H9 (cell line): ENCODE measurements at regions not wholly inside any gene's neighbourhood (a gene's known extent, or its start where the extent isn't known, plus 50 kb on each side); places are given as distances from the start of the nearest gene placed in this dataset.

Experiments used
- DNase-seq: peaks from one replicate; pipeline ENCODE4 v3.0.0-alpha.2; 2017
- H2AFZ ChIP-seq: one replicate; pipeline ENCODE4 v1.6.1; 2013; ENCODE audit warnings: mild to moderate bottlenecking, low read length, control low read depth, moderate library complexity
- H2AK5ac ChIP-seq: 2 replicates; pipeline ENCODE4 v1.6.1; 2013; ENCODE audit warnings: low read length, control low read depth, mixed read lengths; ENCODE audit not compliant: insufficient read length
- H2BK120ac ChIP-seq: one replicate; pipeline ENCODE4 v1.6.1; 2013; ENCODE audit warnings: low read depth, mild to moderate bottlenecking, low read length, control low read depth, inconsistent platforms; ENCODE audit not compliant: poor library complexity, severe bottlenecking
- H2BK12ac ChIP-seq: 2 replicates; pipeline ENCODE4 v1.6.1; 2013; ENCODE audit warnings: low read length, control low read depth, mixed read lengths, low read depth; ENCODE audit not compliant: insufficient read length
- H2BK15ac ChIP-seq: 2 replicates; pipeline ENCODE4 v1.6.1; 2013; ENCODE audit warnings: low read depth, low read length, control low read depth
- H2BK20ac ChIP-seq: one replicate; pipeline ENCODE4 v1.6.1; 2013; ENCODE audit warnings: low read depth, mild to moderate bottlenecking, low read length, control low read depth, inconsistent platforms; ENCODE audit not compliant: poor library complexity, severe bottlenecking
- H2BK5ac ChIP-seq: 2 replicates; pipeline ENCODE4 v1.6.1; 2013; ENCODE audit warnings: low read length, control low read depth, mixed read lengths; ENCODE audit not compliant: insufficient read length
- H3K14ac ChIP-seq: 2 replicates; pipeline ENCODE4 v1.6.1; 2013; ENCODE audit warnings: low read length, control low read depth; ENCODE audit not compliant: insufficient read depth
- H3K18ac ChIP-seq: 2 replicates; pipeline ENCODE4 v1.6.1; 2013; ENCODE audit warnings: low read depth, mild to moderate bottlenecking, mixed read lengths, low read length, control low read depth; ENCODE audit not compliant: insufficient read length
- H3K23ac ChIP-seq: 2 replicates; pipeline ENCODE4 v1.6.1; 2013; ENCODE audit warnings: low read length, control low read depth, mixed read lengths, low read depth; ENCODE audit not compliant: insufficient read length
- H3K23me2 ChIP-seq: 2 replicates; pipeline ENCODE4 v1.6.1; 2013; ENCODE audit warnings: low read depth, mild to moderate bottlenecking, mixed read lengths, low read length, control low read depth; ENCODE audit not compliant: insufficient read length, poor library complexity, severe bottlenecking
- H3K27ac ChIP-seq: 2 replicates; pipeline ENCODE4 v1.5.1; 2013; ENCODE audit warnings: low read length, control low read depth, mixed read lengths, low read depth; ENCODE audit not compliant: insufficient read length
- H3K27me3 ChIP-seq: 2 replicates; pipeline ENCODE4 v1.6.1; 2013; ENCODE audit warnings: low read length, control low read depth, inconsistent platforms; ENCODE audit not compliant: insufficient read depth
- H3K4ac ChIP-seq: 2 replicates; pipeline ENCODE4 v1.6.1; 2013; ENCODE audit warnings: low read depth, mild to moderate bottlenecking, control low read depth, inconsistent platforms, low read length, moderate library complexity
- H3K4me1 ChIP-seq: 2 replicates; pipeline ENCODE4 v1.6.1; 2013; ENCODE audit warnings: low read length, control low read depth, inconsistent platforms; ENCODE audit not compliant: insufficient read depth
- H3K4me2 ChIP-seq: 2 replicates; pipeline ENCODE4 v1.6.1; 2013; ENCODE audit warnings: low read length, control low read depth, mixed read lengths; ENCODE audit not compliant: insufficient read length, insufficient read depth
- H3K56ac ChIP-seq: 2 replicates; pipeline ENCODE4 v1.6.1; 2013; ENCODE audit warnings: low read depth, mild to moderate bottlenecking, mixed read lengths, low read length, control low read depth; ENCODE audit not compliant: insufficient read length
- H3K79me1 ChIP-seq: 2 replicates; pipeline ENCODE4 v1.6.1; 2013; ENCODE audit warnings: low read depth, mild to moderate bottlenecking, moderate library complexity, low read length, control low read depth, inconsistent platforms; ENCODE audit not compliant: insufficient read depth, poor library complexity, severe bottlenecking
- H3K79me2 ChIP-seq: 2 replicates; pipeline ENCODE4 v1.6.1; 2013; ENCODE audit warnings: low read length, control low read depth, inconsistent platforms; ENCODE audit not compliant: insufficient read depth
- H3K9ac ChIP-seq: 2 replicates; pipeline ENCODE4 v1.6.1; 2013; ENCODE audit warnings: low read length, control low read depth, mixed read lengths; ENCODE audit not compliant: insufficient read length; ENCODE audit errors: extremely low read depth
- H3K9me3 ChIP-seq: one replicate; pipeline ENCODE4 v1.6.1; 2013; ENCODE audit warnings: low read depth, low read length, inconsistent platforms; ENCODE audit not compliant: control insufficient read depth
- H3T11ph ChIP-seq: one replicate; pipeline ENCODE4 v1.6.1; 2013; ENCODE audit warnings: mild to moderate bottlenecking, low read length, control low read depth, inconsistent platforms
- H4K20me1 ChIP-seq: one replicate; pipeline ENCODE4 v1.6.1; 2013; ENCODE audit not compliant: control insufficient read depth, insufficient read length, insufficient read depth
- H4K5ac ChIP-seq: 2 replicates; pipeline ENCODE4 v1.6.1; 2013; ENCODE audit warnings: low read depth, mild to moderate bottlenecking, mixed read lengths, low read length, control low read depth; ENCODE audit not compliant: insufficient read length
- H4K8ac ChIP-seq: replicated peaks from 2 replicates; pipeline ENCODE4 v1.6.1; 2013; ENCODE audit warnings: low read length, control low read depth, mixed read lengths, low read depth; ENCODE audit not compliant: insufficient read length
- H4K91ac ChIP-seq: 2 replicates; pipeline ENCODE4 v1.6.1; 2013; ENCODE audit warnings: low read depth, mild to moderate bottlenecking, moderate library complexity, mixed read lengths, low read length, control low read depth; ENCODE audit not compliant: insufficient read length
- H3K27ac Mint-ChIP-seq, 3 experiments: 2 replicates in 2 of 3; 3 replicates in 1 of 3; pipeline ENCODE4 v1.8.0; 2020 to 2021; ENCODE audit warnings: mixed read lengths in 3 of 3, mild to moderate bottlenecking in 1 of 3, moderate library complexity in 1 of 3
- H3K27me3 Mint-ChIP-seq: 2 replicates; pipeline ENCODE4 v1.8.0; 2021; ENCODE audit warnings: low read depth, mild to moderate bottlenecking, moderate library complexity, mixed read lengths
- H3K36me3 Mint-ChIP-seq, 3 experiments: 2 replicates in 2 of 3; 3 replicates in 1 of 3; pipeline ENCODE4 v1.8.0; 2020 to 2021; ENCODE audit warnings: low read depth in 3 of 3, mixed read lengths in 3 of 3; ENCODE audit not compliant: insufficient read depth in 1 of 3
- H3K4me1 Mint-ChIP-seq, 2 experiments: 2 replicates each; pipeline ENCODE4 v1.8.0; 2020; ENCODE audit warnings: mixed read lengths in 2 of 2
- H3K4me3 Mint-ChIP-seq, 2 experiments: 2 replicates in 1 of 2; 3 replicates in 1 of 2; pipeline ENCODE4 v1.8.0; 2020 to 2021; ENCODE audit warnings: mild to moderate bottlenecking in 2 of 2, mixed read lengths in 2 of 2, moderate library complexity in 1 of 2
- H3K9me3 Mint-ChIP-seq, 2 experiments: 2 replicates in 1 of 2; 3 replicates in 1 of 2; pipeline ENCODE4 v1.8.0; 2020; ENCODE audit warnings: mild to moderate bottlenecking in 2 of 2, mixed read lengths in 2 of 2, moderate library complexity in 1 of 2
- WGBS: extraction: QIAGEN DNeasy Blood & Tissue Kit; methylation state at CpG from one replicate; pipeline ENCODE4 v1.1.7; 2013; ENCODE audit warnings: missing lambda C conversion rate, low lambda C conversion rate, mixed read lengths; ENCODE audit not compliant: insufficient read length; ENCODE audit errors: extremely low coverage; 5-methylcytosine and 5-hydroxymethylcytosine counted together
- TF ChIP-seq, protein P1 (sequence below): fragments of 200-600 bp; sonication (generic); conservative IDR thresholded peaks from 3 replicates; pipeline ENCODE4 v1.8.0; 2021; ENCODE audit warnings: antibody characterized with exemption, mild to moderate bottlenecking

- Mint-ChIP-seq H3K27me3 (no peaks in the 10 kb centered on the region), H3K27ac (no peak overlapping the region), H3K4me1 (no peaks in the 10 kb centered on the region), H3K4me3 (no peak overlapping the region), H3K36me3 (no peaks in the 10 kb centered on the region), H3K9me3 (no peaks in the 10 kb centered on the region)
- no peaks in the 10 kb centered on the region for H3K27me3 ChIP-seq
- H3K23me2 ChIP-seq = no peaks in the 10 kb centered on the region
- no peak for DNase-seq
- no peak overlapping the region for H2BK12ac ChIP-seq
- H3K4ac ChIP-seq = no peak overlapping the region
- H4K5ac ChIP-seq = no peak overlapping the region
- TF ChIP-seq, protein P1, sequence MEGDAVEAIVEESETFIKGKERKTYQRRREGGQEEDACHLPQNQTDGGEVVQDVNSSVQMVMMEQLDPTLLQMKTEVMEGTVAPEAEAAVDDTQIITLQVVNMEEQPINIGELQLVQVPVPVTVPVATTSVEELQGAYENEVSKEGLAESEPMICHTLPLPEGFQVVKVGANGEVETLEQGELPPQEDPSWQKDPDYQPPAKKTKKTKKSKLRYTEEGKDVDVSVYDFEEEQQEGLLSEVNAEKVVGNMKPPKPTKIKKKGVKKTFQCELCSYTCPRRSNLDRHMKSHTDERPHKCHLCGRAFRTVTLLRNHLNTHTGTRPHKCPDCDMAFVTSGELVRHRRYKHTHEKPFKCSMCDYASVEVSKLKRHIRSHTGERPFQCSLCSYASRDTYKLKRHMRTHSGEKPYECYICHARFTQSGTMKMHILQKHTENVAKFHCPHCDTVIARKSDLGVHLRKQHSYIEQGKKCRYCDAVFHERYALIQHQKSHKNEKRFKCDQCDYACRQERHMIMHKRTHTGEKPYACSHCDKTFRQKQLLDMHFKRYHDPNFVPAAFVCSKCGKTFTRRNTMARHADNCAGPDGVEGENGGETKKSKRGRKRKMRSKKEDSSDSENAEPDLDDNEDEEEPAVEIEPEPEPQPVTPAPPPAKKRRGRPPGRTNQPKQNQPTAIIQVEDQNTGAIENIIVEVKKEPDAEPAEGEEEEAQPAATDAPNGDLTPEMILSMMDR = no peak
- no peaks in the 10 kb centered on the region for H3K79me1 ChIP-seq
- no peak overlapping the region for H3T11ph ChIP-seq
- H3K56ac ChIP-seq = no peak overlapping the region
- H2AFZ ChIP-seq = no peak overlapping the region
- no peak overlapping the region for H2BK5ac ChIP-seq
- no peaks in the 10 kb centered on the region for H3K9me3 ChIP-seq
- H4K91ac ChIP-seq = no peak overlapping the region
- H2BK120ac ChIP-seq = no peak overlapping the region
- H3K79me2 ChIP-seq = no peaks in the 10 kb centered on the region
- H2BK15ac ChIP-seq = no peak overlapping the region
- no peak overlapping the region for H2AK5ac ChIP-seq
- no peak overlapping the region for H3K9ac ChIP-seq
- no peak overlapping the region for H3K27ac ChIP-seq
- no peak overlapping the region for H2BK20ac ChIP-seq
- no peak overlapping the region for H3K14ac ChIP-seq
- no peak overlapping the region for H3K23ac ChIP-seq
- no peak overlapping the region for H4K8ac ChIP-seq
- WGBS = no CpG with 5 or more reads among the region's 3 CpGs
- no peak overlapping the region for H3K18ac ChIP-seq
- no peaks in the 10 kb centered on the region for H4K20me1 ChIP-seq
- H3K4me2 ChIP-seq = no peak overlapping the region
- H3K4me1 ChIP-seq = no peaks in the 10 kb centered on the region
Observed at GRCh38 chr18:11199477-11199876, 50.1 kb upstream of the PIEZO2 start.
